MM.1S (cell line): ENCODE measurements at regions not wholly inside any gene's neighbourhood (a gene's known extent, or its start where the extent isn't known, plus 50 kb on each side); places are given as distances from the start of the nearest gene placed in this dataset.

Experiments
- DNase-seq: peaks from one replicate; pipeline ENCODE4 v3.0.0-alpha.2; 2015
- H2AFZ ChIP-seq: fragments of 300-600 bp; sonication (generic); 2 replicates; pipeline ENCODE4 v1.6.0; 2016; ENCODE audit warnings: antibody characterized with exemption, low read length
- H3F3A ChIP-seq: fragments of 300-600 bp; sonication (generic); 2 replicates; pipeline ENCODE4 v1.6.1; 2016; ENCODE audit warnings: mild to moderate bottlenecking, antibody characterized with exemption, low read length, moderate library complexity, mixed read lengths; ENCODE audit not compliant: insufficient read depth
- H3K27ac ChIP-seq: fragments of 300-600 bp; sonication (generic); 2 replicates; pipeline ENCODE4 v1.5.1; 2016; ENCODE audit warnings: mild to moderate bottlenecking, low read length
- H3K27me3 ChIP-seq: fragments of 300-600 bp; sonication (generic); replicated peaks from 2 replicates; pipeline ENCODE4 v1.6.0; 2016; ENCODE audit warnings: low read length; ENCODE audit not compliant: insufficient read depth
- H3K36me3 ChIP-seq: fragments of 300-600 bp; sonication (generic); replicated peaks from 2 replicates; pipeline ENCODE4 v1.6.1; 2016; ENCODE audit warnings: mild to moderate bottlenecking, low read length, mixed read lengths; ENCODE audit not compliant: insufficient read depth
- H3K4me1 ChIP-seq: fragments of 300-600 bp; sonication (generic); 2 replicates; pipeline ENCODE4 v1.6.1; 2016; ENCODE audit warnings: low read length, mixed read lengths
- H3K4me2 ChIP-seq: fragments of 300-600 bp; sonication (generic); 2 replicates; pipeline ENCODE4 v1.6.0; 2016; ENCODE audit warnings: low read depth, low read length
- H3K4me3 ChIP-seq: fragments of 300-600 bp; sonication (generic); 2 replicates; pipeline ENCODE4 v1.5.1; 2016; ENCODE audit warnings: low read length, mixed read lengths
- H3K79me2 ChIP-seq: fragments of 300-600 bp; sonication (generic); 2 replicates; pipeline ENCODE4 v1.6.1; 2016; ENCODE audit warnings: mixed run types, low read length, mixed read lengths
- H3K9ac ChIP-seq: fragments of 300-600 bp; sonication (generic); 2 replicates; pipeline ENCODE4 v1.6.1; 2016; ENCODE audit warnings: low read length, mixed read lengths
- H3K9me2 ChIP-seq: fragments of 300-600 bp; sonication (generic); replicated peaks from 2 replicates; pipeline ENCODE4 v1.6.1; 2016; ENCODE audit warnings: mild to moderate bottlenecking, low read length, mixed read lengths; ENCODE audit not compliant: insufficient read depth
- H3K9me3 ChIP-seq: fragments of 300-600 bp; sonication (generic); replicated peaks from 2 replicates; pipeline ENCODE4 v1.6.1; 2016; ENCODE audit warnings: mild to moderate bottlenecking, low read length, mixed read lengths; ENCODE audit not compliant: insufficient read depth
- H4K20me1 ChIP-seq: fragments of 300-600 bp; sonication (generic); 2 replicates; pipeline ENCODE4 v1.6.1; 2016; ENCODE audit warnings: mild to moderate bottlenecking, low read length, moderate library complexity, mixed read lengths; ENCODE audit not compliant: insufficient read depth
- CTCF ChIP-seq: fragments of 300-600 bp; sonication (generic); IDR thresholded peaks from 2 replicates; pipeline ENCODE4 v1.5.1; 2016; ENCODE audit warnings: antibody characterized with exemption, low read length, mixed read lengths
- EZH2 ChIP-seq: fragments of 300-600 bp; sonication (generic); optimal IDR thresholded peaks from 2 replicates; pipeline ENCODE3; 2017; ENCODE audit warnings: low read depth, mild to moderate bottlenecking, antibody characterized with exemption, low read length, mixed read lengths
- EZH2phosphoT487 ChIP-seq: fragments of 300-600 bp; sonication (generic); IDR thresholded peaks from 2 replicates; pipeline ENCODE4 v1.6.1; 2018; ENCODE audit warnings: antibody characterized with exemption, low read length

GRCh38 chr4:38449506-38450174 lies 214.4 kb upstream of the KLF3 start:
- Histone ChIP-seq H2AFZ (no peak overlapping the region), H3K4me1 (peaks cover 29% of the 10 kb centered on the region), H3K79me2 (no peaks in the 10 kb centered on the region), H3K9me2 (no peaks in the 10 kb centered on the region), H3K9ac (no peak overlapping the region), H3K27me3 (no peaks in the 10 kb centered on the region), H3K4me3 (no peak overlapping the region), H3K9me3 (no peaks in the 10 kb centered on the region), H4K20me1 (no peaks in the 10 kb centered on the region), H3K36me3 (no peaks in the 10 kb centered on the region), H3K4me2 (no peak overlapping the region), H3K27ac (no peak overlapping the region), H3F3A (peaks cover 4% of the 10 kb centered on the region)
- TF ChIP-seq CTCF: no peak
- no peak for TF ChIP-seq EZH2phosphoT487
- TF ChIP-seq EZH2: no peak
- no peak for DNase-seq

- Histone ChIP-seq H2AFZ (no peak overlapping the region), H3K27ac (no peak overlapping the region), H3K9me2 (no peaks in the 10 kb centered on the region), H3K79me2 (no peaks in the 10 kb centered on the region), H3K36me3 (no peaks in the 10 kb centered on the region), H3K9ac (no peak overlapping the region), H3F3A (peaks cover 17% of the 10 kb centered on the region), H3K27me3 (no peaks in the 10 kb centered on the region), H3K4me1 (peaks cover 45% of the 10 kb centered on the region), H3K4me3 (no peak overlapping the region), H3K9me3 (no peaks in the 10 kb centered on the region), H4K20me1 (no peaks in the 10 kb centered on the region), H3K4me2 (no peak overlapping the region)
- DNase-seq: peak; percentile 66
- TF ChIP-seq CTCF (no peak), EZH2 (no peak), EZH2phosphoT487 (no peak)
These were observed 212.0 kb upstream of the KLF3 start for GRCh38 chr4:38452009-38452408.

- H3K9me2 ChIP-seq: no peaks in the 10 kb centered on the region
- no peaks in the 10 kb centered on the region for H4K20me1 ChIP-seq
- peaks cover 45% of the 10 kb centered on the region for H3K4me1 ChIP-seq
- H3K9me3 ChIP-seq: no peaks in the 10 kb centered on the region
- no peaks in the 10 kb centered on the region for H3K79me2 ChIP-seq
- H3K9ac ChIP-seq: no peak overlapping the region
- H3K4me3 ChIP-seq: no peak overlapping the region
- peaks cover 17% of the 10 kb centered on the region for H3F3A ChIP-seq
- TF ChIP-seq EZH2: no peak
- no peak for TF ChIP-seq EZH2phosphoT487
- no peak for TF ChIP-seq CTCF
- H3K27me3 ChIP-seq: no peaks in the 10 kb centered on the region
- H3K27ac ChIP-seq: no peak overlapping the region
- no peak overlapping the region for H3K4me2 ChIP-seq
- no peak overlapping the region for H2AFZ ChIP-seq
- no peak for DNase-seq
- H3K36me3 ChIP-seq: no peaks in the 10 kb centered on the region
These were observed 211.5 kb upstream of the KLF3 start for GRCh38 chr4:38452542-38452941.
